ENCODE measurements at regions not wholly inside any gene's neighbourhood (a gene's known extent, or its start where the extent isn't known, plus 50 kb on each side); places are given as distances from the start of the nearest gene placed in this dataset.

DNA sequence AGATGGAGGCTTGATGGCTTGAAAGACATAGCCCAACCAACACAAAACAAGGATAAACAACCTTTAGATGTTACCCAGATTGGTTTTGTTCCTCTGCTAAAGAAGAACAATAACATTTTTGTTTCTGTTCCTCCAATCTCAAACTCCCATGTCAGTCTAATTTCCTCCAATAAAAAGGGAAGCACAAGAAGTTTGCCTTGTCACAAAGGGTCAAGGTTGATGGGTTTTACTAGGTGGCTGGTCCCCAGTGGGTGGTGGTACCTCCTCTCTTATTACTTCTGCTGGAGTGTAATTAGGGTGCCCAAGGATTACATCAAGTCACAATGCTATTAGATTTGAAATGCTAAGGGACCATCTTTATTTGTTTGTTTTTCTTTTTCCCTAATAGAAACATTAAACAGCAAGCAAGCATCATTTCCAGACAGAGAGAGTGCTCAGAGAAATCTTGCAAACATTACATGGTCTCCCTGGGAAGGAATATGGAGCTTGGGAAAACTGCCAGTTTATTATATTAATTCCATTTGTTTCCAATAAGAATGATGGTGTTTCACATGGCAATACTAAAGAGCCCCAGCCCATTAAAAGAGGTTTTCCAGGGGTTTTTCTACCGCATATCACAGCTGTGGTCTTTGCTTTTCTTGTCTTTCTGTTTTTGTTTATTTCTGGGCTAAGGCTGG, 78.3 kb upstream of the AOAH start:
- H3K4me3 Mint-ChIP-seq, result no peak overlapping the region
- H3K9me3 Mint-ChIP-seq, result no peaks in the 10 kb centered on the region
- intact Hi-C loops (cut with DNase I, micrococcal nuclease), result no loop called here
- no peaks in the 10 kb centered on the region for H3K36me3 Mint-ChIP-seq (ENCODE audit: low read depth)
- Histone ChIP-seq H3K4me1 (ENCODE audit: insufficient read depth, low read length) (no peaks in the 10 kb centered on the region), H3K9me3 (ENCODE audit: control insufficient read depth in 1 of 2, insufficient read depth in 1 of 2, low read length in 2 of 2) (no peaks in the 10 kb centered on the region), H3K4me3 (ENCODE audit: low read length) (no peak overlapping the region), H3K36me3 (ENCODE audit: insufficient read depth, low read length) (no peaks in the 10 kb centered on the region), H3K27me3 (ENCODE audit: control insufficient read depth in 1 of 2, insufficient read depth in 2 of 2, low read length in 2 of 2) (no peaks in the 10 kb centered on the region), H3K27ac (ENCODE audit: low read depth in 1 of 2, low read length in 2 of 2) (no peak overlapping the region)
- no peak for DNase-seq
- no peak overlapping the region for H3K27ac Mint-ChIP-seq
- no peak for ATAC-seq (ENCODE audit: poor library complexity)
- peaks cover 4% of the 10 kb centered on the region for H3K27me3 Mint-ChIP-seq
- CTCF ChIA-PET, result interaction anchor here (0.5 to 0.6 kb wide), 2 partner anchors 226 to 475 kb away, joined by 3 read pairs; no protein-coding TSS in a partner anchor
- TF ChIP-seq, protein P1, sequence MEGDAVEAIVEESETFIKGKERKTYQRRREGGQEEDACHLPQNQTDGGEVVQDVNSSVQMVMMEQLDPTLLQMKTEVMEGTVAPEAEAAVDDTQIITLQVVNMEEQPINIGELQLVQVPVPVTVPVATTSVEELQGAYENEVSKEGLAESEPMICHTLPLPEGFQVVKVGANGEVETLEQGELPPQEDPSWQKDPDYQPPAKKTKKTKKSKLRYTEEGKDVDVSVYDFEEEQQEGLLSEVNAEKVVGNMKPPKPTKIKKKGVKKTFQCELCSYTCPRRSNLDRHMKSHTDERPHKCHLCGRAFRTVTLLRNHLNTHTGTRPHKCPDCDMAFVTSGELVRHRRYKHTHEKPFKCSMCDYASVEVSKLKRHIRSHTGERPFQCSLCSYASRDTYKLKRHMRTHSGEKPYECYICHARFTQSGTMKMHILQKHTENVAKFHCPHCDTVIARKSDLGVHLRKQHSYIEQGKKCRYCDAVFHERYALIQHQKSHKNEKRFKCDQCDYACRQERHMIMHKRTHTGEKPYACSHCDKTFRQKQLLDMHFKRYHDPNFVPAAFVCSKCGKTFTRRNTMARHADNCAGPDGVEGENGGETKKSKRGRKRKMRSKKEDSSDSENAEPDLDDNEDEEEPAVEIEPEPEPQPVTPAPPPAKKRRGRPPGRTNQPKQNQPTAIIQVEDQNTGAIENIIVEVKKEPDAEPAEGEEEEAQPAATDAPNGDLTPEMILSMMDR (IDR thresholded peaks at IDR 0.05), result no peak
- POLR2A ChIA-PET, result interaction anchor here (0.6 kb wide), 1 partner anchor 14 kb away, joined by 3 read pairs; no protein-coding TSS in a partner anchor
- H3K4me1 Mint-ChIP-seq (ENCODE audit: low read depth), result peaks cover 3% of the 10 kb centered on the region

DNA sequence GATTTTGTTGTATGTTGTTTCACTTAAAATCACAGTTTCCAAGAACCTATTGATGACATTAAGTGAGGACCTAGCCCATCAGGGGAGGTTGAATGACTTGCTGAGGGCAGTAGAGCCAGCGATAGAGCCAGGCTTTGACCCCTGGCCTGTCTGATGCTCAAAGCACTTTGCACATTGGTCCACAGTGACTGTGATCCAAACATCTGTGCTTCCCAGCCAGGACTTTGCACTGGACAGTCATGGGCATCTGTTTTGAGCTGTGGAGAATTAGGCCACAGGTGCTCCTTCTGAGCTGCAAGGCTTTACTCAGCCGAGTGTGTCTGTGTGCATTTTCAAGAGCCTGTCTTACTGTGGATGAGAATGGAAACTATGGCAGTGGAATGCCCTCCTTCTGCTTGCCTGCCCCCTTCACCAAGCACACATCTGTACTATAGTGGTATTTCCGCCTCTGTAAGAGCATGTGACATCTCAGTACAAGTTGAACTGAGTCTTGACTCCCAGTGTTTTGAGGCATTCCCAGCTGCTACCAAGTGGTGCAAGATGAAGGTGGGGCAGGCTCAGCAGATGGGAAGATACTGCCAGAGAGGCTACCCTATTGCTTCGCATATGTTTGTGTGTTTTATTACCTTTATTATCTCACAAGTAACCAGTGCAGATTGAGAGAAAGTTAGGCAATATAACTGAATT, 72.7 kb upstream of the AOAH start:
- H3K36me3 Mint-ChIP-seq (ENCODE audit: low read depth), result no peaks in the 10 kb centered on the region
- no peaks in the 10 kb centered on the region for H3K27me3 Mint-ChIP-seq
- ATAC-seq (ENCODE audit: poor library complexity), result no peak
- ChIA-PET POLR2A (interaction anchor here (0.7 kb wide), 1 partner anchor 15 kb away, joined by 3 read pairs; no protein-coding TSS in a partner anchor), CTCF (no interaction called here)
- Histone ChIP-seq H3K4me1 (ENCODE audit: insufficient read depth, low read length) (peaks cover 5% of the 10 kb centered on the region), H3K4me3 (ENCODE audit: low read length) (no peak overlapping the region), H3K36me3 (ENCODE audit: insufficient read depth, low read length) (no peaks in the 10 kb centered on the region), H3K9me3 (ENCODE audit: control insufficient read depth in 1 of 2, insufficient read depth in 1 of 2, low read length in 2 of 2) (no peaks in the 10 kb centered on the region), H3K27me3 (ENCODE audit: control insufficient read depth in 1 of 2, insufficient read depth in 2 of 2, low read length in 2 of 2) (no peaks in the 10 kb centered on the region), H3K27ac (ENCODE audit: low read depth in 1 of 2, low read length in 2 of 2) (no peak overlapping the region)
- intact Hi-C loops (cut with DNase I, micrococcal nuclease), result no loop called here
- no peak overlapping the region for H3K27ac Mint-ChIP-seq
- no peak overlapping the region for H3K4me3 Mint-ChIP-seq
- no peaks in the 10 kb centered on the region for H3K9me3 Mint-ChIP-seq
- DNase-seq, result no peak
- peaks cover 28% of the 10 kb centered on the region for H3K4me1 Mint-ChIP-seq (ENCODE audit: low read depth)
- TF ChIP-seq, protein P1 (IDR thresholded peaks at IDR 0.05), result no peak

DNA sequence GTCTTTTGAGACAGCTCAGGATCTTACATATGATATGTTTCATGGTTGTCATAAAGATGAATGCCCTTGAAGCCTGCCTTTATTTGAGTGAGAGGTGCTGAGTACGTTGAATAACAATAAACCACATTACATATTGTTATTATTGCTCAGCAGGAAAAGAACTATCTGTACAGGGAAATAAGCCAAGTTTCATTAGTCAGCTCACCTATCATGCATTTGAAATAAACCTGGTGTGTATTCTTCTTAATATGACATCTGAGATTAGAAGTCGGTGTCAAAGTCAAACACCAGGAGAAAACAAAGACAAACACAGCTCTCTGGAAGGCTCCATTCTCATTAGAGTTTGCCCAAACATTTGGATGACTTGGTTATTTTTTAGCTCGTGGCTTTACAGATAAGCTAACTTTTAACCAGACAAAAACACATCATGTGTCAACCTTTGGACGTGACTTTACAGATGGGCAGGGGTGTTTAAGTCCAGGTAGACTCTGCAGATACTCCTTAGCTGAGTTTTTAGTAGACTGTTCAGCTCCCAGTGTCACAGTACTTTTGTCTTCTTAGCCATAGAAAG, 71.2 kb upstream of the AOAH start:
- H3K9me3 ChIP-seq (ENCODE audit: control insufficient read depth in 1 of 2, insufficient read depth in 1 of 2, low read length in 2 of 2), result no peaks in the 10 kb centered on the region
- Mint-ChIP-seq H3K9me3 (no peaks in the 10 kb centered on the region), H3K4me1 (ENCODE audit: low read depth) (peaks cover 43% of the 10 kb centered on the region), H3K4me3 (no peak overlapping the region), H3K36me3 (ENCODE audit: low read depth) (no peaks in the 10 kb centered on the region), H3K27ac (peak overlapping the region; percentile 16), H3K27me3 (no peaks in the 10 kb centered on the region)
- intact Hi-C loops (cut with DNase I, micrococcal nuclease), result no loop called here
- POLR2A ChIA-PET, result interaction anchor here (1.0 to 1.5 kb wide), 6 partner anchors 13 to 489 kb away, joined by 3 read pairs; no protein-coding TSS in a partner anchor
- H3K36me3 ChIP-seq (ENCODE audit: insufficient read depth, low read length), result no peaks in the 10 kb centered on the region
- H3K4me1 ChIP-seq (ENCODE audit: insufficient read depth, low read length), result peaks cover 5% of the 10 kb centered on the region
- no peak overlapping the region for H3K4me3 ChIP-seq (ENCODE audit: low read length)
- peak; percentile 61 for ATAC-seq (ENCODE audit: poor library complexity)
- no peak for DNase-seq
- TF ChIP-seq, protein P1 (IDR thresholded peaks at IDR 0.05), result no peak
- no peaks in the 10 kb centered on the region for H3K27me3 ChIP-seq (ENCODE audit: control insufficient read depth in 1 of 2, insufficient read depth in 2 of 2, low read length in 2 of 2)
- CTCF ChIA-PET, result interaction anchor here (1.1 kb wide), 1 partner anchor 19 kb away, joined by 5 read pairs; no protein-coding TSS in a partner anchor
- no peak overlapping the region for H3K27ac ChIP-seq (ENCODE audit: low read depth in 1 of 2, low read length in 2 of 2)

Measured in CD4-positive, alpha-beta T cell (primary cell).